ENCODE measurements at regions not wholly inside any gene's neighbourhood (a gene's known extent, or its start where the extent isn't known, plus 50 kb on each side); places are given as distances from the start of the nearest gene placed in this dataset.
"Not testable (repeated sequence)": the region's sequence is repeated elsewhere in the genome, so short reads cannot be mapped to it uniquely, and the experiment has no call there.

- H3K36me3 ChIP-seq, result no peaks in the 10 kb centered on the region
- no peak overlapping the region for H3K4me3 ChIP-seq
- TF ChIP-seq, protein P1, sequence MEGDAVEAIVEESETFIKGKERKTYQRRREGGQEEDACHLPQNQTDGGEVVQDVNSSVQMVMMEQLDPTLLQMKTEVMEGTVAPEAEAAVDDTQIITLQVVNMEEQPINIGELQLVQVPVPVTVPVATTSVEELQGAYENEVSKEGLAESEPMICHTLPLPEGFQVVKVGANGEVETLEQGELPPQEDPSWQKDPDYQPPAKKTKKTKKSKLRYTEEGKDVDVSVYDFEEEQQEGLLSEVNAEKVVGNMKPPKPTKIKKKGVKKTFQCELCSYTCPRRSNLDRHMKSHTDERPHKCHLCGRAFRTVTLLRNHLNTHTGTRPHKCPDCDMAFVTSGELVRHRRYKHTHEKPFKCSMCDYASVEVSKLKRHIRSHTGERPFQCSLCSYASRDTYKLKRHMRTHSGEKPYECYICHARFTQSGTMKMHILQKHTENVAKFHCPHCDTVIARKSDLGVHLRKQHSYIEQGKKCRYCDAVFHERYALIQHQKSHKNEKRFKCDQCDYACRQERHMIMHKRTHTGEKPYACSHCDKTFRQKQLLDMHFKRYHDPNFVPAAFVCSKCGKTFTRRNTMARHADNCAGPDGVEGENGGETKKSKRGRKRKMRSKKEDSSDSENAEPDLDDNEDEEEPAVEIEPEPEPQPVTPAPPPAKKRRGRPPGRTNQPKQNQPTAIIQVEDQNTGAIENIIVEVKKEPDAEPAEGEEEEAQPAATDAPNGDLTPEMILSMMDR (IDR thresholded peaks at IDR 0.05), result no peak
- H3K27me3 ChIP-seq (ENCODE audit: low read depth), result no peaks in the 10 kb centered on the region
- intact Hi-C loops (cut with DNase I), result no loop called here
- H3K27ac ChIP-seq, result no peak overlapping the region
- no peaks in the 10 kb centered on the region for H3K4me1 ChIP-seq
- no peaks in the 10 kb centered on the region for H3K9me3 ChIP-seq
- no peak for ATAC-seq
- DNase-seq, result no peak
Observed at GRCh38 chr6:166851426-166851825, 104.9 kb downstream of the RNASET2 start.

- Histone ChIP-seq H3K4me1 (no peaks in the 10 kb centered on the region), H3K27me3 (ENCODE audit: low read depth) (no peaks in the 10 kb centered on the region), H3K9me3 (no peaks in the 10 kb centered on the region), H3K36me3 (no peaks in the 10 kb centered on the region), H3K27ac (no peak overlapping the region), H3K4me3 (no peak overlapping the region)
- no peak for ATAC-seq
- no peak for DNase-seq
- intact Hi-C loops (cut with DNase I), result no loop called here
- TF ChIP-seq, protein P1 (IDR thresholded peaks at IDR 0.05), result no peak
Observed at GRCh38 chr6:166850677-166851076, 105.7 kb downstream of the RNASET2 start.

DNA sequence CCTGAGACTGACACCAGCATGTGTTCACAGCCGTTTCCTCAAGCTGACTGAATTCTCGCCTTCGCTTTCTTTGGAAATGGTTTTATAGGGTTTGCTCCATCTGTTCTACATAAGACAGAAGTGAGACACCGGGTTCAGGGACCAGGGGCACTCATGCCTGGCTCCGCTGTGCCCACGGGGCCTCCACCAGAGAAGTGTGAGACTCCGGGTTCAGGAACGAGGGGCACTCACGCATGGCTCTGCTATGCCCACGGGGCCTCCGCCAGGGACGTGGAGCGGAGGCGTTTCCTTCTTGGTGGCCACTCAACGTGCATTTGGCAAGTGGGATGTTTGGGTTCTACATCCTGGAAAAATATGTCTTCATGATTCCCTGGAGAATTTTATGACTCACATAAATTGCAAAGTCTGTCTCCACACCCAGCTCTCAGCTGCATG, 106.6 kb downstream of the RNASET2 start:
- intact Hi-C loops (cut with DNase I), result no loop called here
- Histone ChIP-seq H3K36me3 (no peaks in the 10 kb centered on the region), H3K4me1 (no peaks in the 10 kb centered on the region), H3K27me3 (ENCODE audit: low read depth) (no peaks in the 10 kb centered on the region), H3K9me3 (no peaks in the 10 kb centered on the region), H3K4me3 (no peak overlapping the region), H3K27ac (no peak overlapping the region)
- no peak for ATAC-seq
- TF ChIP-seq, protein P1 (IDR thresholded peaks at IDR 0.05), result no peak
- no peak for DNase-seq

DNA sequence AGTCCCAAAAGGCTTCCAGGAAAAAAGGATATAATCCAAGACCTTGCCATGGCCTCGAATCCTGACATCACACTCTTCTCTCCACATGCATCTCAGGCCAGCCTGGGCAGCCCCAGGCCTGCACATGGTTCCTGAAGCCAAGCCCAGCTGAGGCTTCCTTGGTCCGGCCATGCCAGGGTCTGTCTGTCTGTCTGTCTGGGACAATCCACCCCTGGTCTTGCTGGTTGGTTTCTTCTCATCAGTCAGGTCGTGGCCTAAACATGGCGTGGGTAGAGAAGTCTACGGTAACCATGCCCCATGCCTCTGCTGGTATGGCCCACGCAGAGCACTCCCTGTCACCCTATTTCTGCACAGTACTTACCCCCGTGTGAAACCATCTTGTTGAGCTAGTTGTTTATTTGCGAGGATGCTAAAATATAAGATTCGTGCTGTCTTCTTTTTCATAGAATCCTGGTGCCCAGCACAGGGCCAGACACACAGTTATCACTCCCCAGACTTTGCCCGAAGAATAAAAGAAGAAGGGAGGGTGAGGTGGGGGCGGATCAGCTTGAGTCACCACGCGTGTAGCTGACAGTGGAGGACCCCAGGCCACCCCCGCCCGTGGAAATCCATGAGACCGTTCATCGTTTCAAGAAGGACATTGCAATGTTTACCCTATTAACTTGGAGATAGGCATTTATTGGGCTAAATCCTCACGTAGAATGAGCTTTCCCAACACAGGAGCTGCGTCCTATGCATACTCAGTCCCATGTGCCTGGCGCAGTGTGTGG, 107.2 kb downstream of the RNASET2 start:
- Histone ChIP-seq H3K4me3 (no peak overlapping the region), H3K9me3 (no peaks in the 10 kb centered on the region), H3K27me3 (ENCODE audit: low read depth) (no peaks in the 10 kb centered on the region), H3K27ac (no peak overlapping the region), H3K36me3 (no peaks in the 10 kb centered on the region), H3K4me1 (no peaks in the 10 kb centered on the region)
- intact Hi-C loops (cut with DNase I), result no loop called here
- ATAC-seq (no peak), DNase-seq (no peak)
- TF ChIP-seq, protein P1 (IDR thresholded peaks at IDR 0.05), result no peak

- H3K4me1 ChIP-seq; intact Hi-C loops (cut with DNase I); H3K27ac ChIP-seq; H3K9me3 ChIP-seq; ATAC-seq; H3K36me3 ChIP-seq; H3K4me3 ChIP-seq; DNase-seq; H3K27me3 ChIP-seq (ENCODE audit: low read depth): not testable (repeated sequence)
Observed at GRCh38 chr6:166846446-166847142, 109.8 kb downstream of the RNASET2 start.

DNA sequence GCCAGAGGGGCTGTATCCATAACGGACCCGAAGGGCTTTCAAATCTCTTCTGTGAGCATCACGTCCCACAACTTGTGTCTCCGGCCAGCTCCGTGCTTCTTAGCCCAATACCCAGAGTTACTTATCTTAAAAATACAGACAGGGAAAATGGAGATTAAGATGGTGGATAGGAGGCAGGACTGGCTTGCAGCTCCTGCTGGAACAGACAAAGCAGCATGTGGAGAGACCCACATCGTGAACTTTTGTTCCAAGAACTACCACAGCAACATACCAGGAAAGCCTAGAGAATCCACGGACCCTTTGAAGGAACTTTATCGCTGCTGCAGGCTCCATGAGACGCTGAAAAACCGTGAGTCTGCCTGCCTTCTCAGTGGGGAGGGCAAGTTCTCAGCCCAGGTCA, 113.7 kb downstream of the RNASET2 start:
- H3K36me3 ChIP-seq, result no peaks in the 10 kb centered on the region
- H3K4me1 ChIP-seq, result no peaks in the 10 kb centered on the region
- H3K4me3 ChIP-seq, result no peak overlapping the region
- intact Hi-C loops (cut with DNase I), result no loop called here
- no peak overlapping the region for H3K27ac ChIP-seq
- ATAC-seq, result no peak
- DNase-seq, result no peak
- no peaks in the 10 kb centered on the region for H3K9me3 ChIP-seq
- H3K27me3 ChIP-seq (ENCODE audit: low read depth), result no peaks in the 10 kb centered on the region
- TF ChIP-seq, protein P1 (IDR thresholded peaks at IDR 0.05), result no peak
